Fibroblast of lung (primary cell): ENCODE measurements at regions not wholly inside any gene's neighbourhood (a gene's known extent, or its start where the extent isn't known, plus 50 kb on each side); places are given as distances from the start of the nearest gene placed in this dataset.

Experiments used
- CTCF ChIP-seq, 2 donors: IDR thresholded peaks in 1 of 2; conservative IDR thresholded peaks in 1 of 2; 1 replicate in 1 of 2; 2 replicates in 1 of 2; pipeline ENCODE4 v1.5.1; 2011 to 2012; ENCODE audit warnings: low read length in 2 of 2, control low read depth in 1 of 2, inconsistent platforms in 1 of 2, low read depth in 1 of 2, mild to moderate bottlenecking in 1 of 2
- EZH2 ChIP-seq: IDR thresholded peaks from 2 replicates; pipeline ENCODE4 v1.5.1; 2012; ENCODE audit warnings: low read length, control low read depth, mild to moderate bottlenecking; ENCODE audit errors: missing control alignments

- TF ChIP-seq CTCF (conservative IDR thresholded peaks at IDR 0.05 in 1 of 2, IDR thresholded peaks at IDR 0.05 in 1 of 2; ENCODE audit: low read depth in 1 of 2, low read length in 2 of 2) (no peak), EZH2 (no peak)
Observed at GRCh38 chr3:106089806-106090205, 221.0 kb upstream of the CBLB start.
